ENCODE measurements at regions not wholly inside any gene's neighbourhood (a gene's known extent, or its start where the extent isn't known, plus 50 kb on each side); places are given as distances from the start of the nearest gene placed in this dataset.

DNA sequence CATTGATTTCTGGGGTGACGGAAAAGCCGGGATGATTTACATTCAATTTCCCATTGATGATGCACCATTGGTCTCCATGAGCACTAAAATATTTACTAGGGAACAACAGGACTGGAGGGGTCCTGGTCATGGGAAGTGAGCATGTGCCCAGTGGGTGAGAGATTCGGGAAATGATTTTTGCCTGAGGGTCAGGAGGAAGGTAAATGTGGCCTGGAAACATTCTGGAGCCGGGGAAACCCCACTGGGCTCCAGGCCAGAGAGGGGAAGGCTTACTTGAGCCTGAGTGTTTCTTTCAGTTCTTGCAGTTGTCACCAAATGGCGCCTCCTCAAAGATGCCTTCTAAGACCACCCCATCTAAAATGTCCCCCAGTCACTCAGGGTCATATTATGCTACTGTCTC is 532.3 kb upstream of the TBX3 start:
- TF ChIP-seq, protein P1, sequence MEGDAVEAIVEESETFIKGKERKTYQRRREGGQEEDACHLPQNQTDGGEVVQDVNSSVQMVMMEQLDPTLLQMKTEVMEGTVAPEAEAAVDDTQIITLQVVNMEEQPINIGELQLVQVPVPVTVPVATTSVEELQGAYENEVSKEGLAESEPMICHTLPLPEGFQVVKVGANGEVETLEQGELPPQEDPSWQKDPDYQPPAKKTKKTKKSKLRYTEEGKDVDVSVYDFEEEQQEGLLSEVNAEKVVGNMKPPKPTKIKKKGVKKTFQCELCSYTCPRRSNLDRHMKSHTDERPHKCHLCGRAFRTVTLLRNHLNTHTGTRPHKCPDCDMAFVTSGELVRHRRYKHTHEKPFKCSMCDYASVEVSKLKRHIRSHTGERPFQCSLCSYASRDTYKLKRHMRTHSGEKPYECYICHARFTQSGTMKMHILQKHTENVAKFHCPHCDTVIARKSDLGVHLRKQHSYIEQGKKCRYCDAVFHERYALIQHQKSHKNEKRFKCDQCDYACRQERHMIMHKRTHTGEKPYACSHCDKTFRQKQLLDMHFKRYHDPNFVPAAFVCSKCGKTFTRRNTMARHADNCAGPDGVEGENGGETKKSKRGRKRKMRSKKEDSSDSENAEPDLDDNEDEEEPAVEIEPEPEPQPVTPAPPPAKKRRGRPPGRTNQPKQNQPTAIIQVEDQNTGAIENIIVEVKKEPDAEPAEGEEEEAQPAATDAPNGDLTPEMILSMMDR (IDR thresholded peaks at IDR 0.05), result no peak
- TF ChIP-seq POLR2A (IDR thresholded peaks at IDR 0.05), result no peak
- H3K9me3 ChIP-seq, result no peaks in the 10 kb centered on the region
- intact Hi-C loops (cut with DNase I), result no loop called here
- DNase-seq, result no peak
- no peaks in the 10 kb centered on the region for H3K36me3 ChIP-seq
- no peak overlapping the region for H3K4me3 ChIP-seq (replicated peaks in 1 of 3)
- H3K27ac ChIP-seq, result no peak overlapping the region
- no peaks in the 10 kb centered on the region for H3K4me1 ChIP-seq
- WGBS, 2 donors, result 69 to 80% methylated on average over 5 of the region's 5 CpGs
- H3K27me3 ChIP-seq, result no peaks in the 10 kb centered on the region

DNA sequence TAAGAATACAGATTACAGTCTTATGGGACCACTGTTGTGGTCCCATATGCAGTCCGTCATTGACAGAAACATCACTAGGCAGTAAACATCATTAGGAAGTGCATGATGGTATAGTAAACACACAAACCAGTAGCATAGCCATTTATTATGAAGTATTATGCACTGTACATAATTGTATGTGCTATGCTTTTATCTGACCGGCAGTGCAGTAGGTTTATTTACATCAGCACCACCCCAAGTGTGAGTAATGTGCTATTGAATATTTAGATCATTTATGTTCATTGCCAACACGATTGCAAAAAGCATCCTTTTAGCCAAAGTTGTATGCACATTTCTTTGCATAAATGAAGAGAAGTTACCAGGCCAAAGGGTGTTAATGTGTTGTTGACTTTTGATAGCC is 531.6 kb upstream of the TBX3 start:
- Histone ChIP-seq H3K36me3 (no peaks in the 10 kb centered on the region), H3K27ac (no peak overlapping the region), H3K9me3 (no peaks in the 10 kb centered on the region), H3K4me1 (peaks cover 0 to 5% of the 10 kb centered on the region in 2 donors), H3K4me3 (replicated peaks in 1 of 3) (no peak overlapping the region), H3K27me3 (no peaks in the 10 kb centered on the region)
- intact Hi-C loops (cut with DNase I), result no loop called here
- no peak for DNase-seq
- WGBS, 2 donors, result 85 to 93% methylated on average over 3 of the region's 3 CpGs
- no peak for TF ChIP-seq POLR2A (IDR thresholded peaks at IDR 0.05)
- TF ChIP-seq, protein P1 (IDR thresholded peaks at IDR 0.05), result no peak

DNA sequence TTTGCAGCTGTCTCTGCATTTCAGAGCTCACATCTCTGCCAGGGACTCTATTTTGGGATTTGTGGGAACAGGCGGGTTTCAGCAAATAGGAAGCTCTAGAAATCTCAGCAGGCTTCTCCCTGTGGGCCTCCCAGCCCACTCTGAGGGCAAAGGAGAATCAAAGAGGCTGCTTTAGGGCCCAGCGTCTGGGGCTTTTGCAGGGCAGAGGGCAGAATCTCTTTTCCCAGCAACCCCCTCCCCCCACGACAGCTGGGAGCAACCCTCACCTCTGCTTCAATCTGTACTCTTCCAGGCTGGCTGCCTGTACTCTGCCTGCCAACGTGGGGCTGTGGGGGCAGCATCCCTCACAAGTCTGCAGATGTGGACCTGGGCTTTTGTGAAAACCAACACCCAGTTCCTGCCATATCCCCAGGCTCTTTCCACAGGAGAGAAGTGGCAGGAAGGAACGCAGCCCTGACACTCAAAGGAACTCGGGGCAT is 529.6 kb upstream of the TBX3 start:
- Histone ChIP-seq H3K4me3 (replicated peaks in 1 of 3) (no peak overlapping the region), H3K4me1 (peaks cover 0 to 5% of the 10 kb centered on the region in 2 donors), H3K27me3 (no peaks in the 10 kb centered on the region), H3K9me3 (no peaks in the 10 kb centered on the region), H3K27ac (no peak overlapping the region), H3K36me3 (no peaks in the 10 kb centered on the region)
- TF ChIP-seq, protein P1 (IDR thresholded peaks at IDR 0.05), result no peak
- no peak for TF ChIP-seq POLR2A (IDR thresholded peaks at IDR 0.05)
- DNase-seq, result no peak
- 66 to 68% methylated on average over 3 to 6 of the region's 6 CpGs for WGBS, 2 donors
- intact Hi-C loops (cut with DNase I), result no loop called here

DNA sequence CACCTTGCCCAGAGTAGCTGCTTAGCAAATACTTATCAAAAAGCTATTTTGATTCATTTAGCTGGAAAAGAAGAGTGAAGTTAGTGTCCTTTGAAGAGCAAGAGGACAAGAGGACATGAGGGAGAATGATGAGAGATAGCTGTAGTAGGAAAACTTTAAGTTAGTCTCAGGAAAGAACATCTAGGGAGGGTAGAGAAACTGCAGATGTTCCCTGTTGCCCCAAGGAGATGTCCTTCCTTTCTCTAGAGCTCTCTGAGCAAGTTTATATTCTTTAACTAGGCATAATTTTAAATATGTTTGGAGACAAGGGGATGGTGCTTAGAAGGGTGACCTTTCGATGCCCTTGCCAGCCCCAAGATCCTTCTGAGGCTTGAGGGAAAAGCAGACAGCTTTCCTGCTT is 529.1 kb upstream of the TBX3 start:
- Histone ChIP-seq H3K27me3 (no peaks in the 10 kb centered on the region), H3K4me1 (peaks cover 0 to 5% of the 10 kb centered on the region in 2 donors), H3K4me3 (replicated peaks in 1 of 3) (no peak overlapping the region), H3K36me3 (no peaks in the 10 kb centered on the region), H3K27ac (no peak overlapping the region), H3K9me3 (no peaks in the 10 kb centered on the region)
- DNase-seq, result no peak
- intact Hi-C loops (cut with DNase I), result no loop called here
- WGBS, 2 donors, result 79 to 81% methylated on average over 1 of the region's 1 CpG
- TF ChIP-seq, protein P1 (IDR thresholded peaks at IDR 0.05), result no peak
- no peak for TF ChIP-seq POLR2A (IDR thresholded peaks at IDR 0.05)

- intact Hi-C loops (cut with DNase I), result no loop called here
- no peaks in the 10 kb centered on the region for H3K27me3 ChIP-seq
- H3K36me3 ChIP-seq, result no peaks in the 10 kb centered on the region
- no peak overlapping the region for H3K27ac ChIP-seq
- no peak overlapping the region for H3K4me3 ChIP-seq (replicated peaks in 1 of 3)
- H3K9me3 ChIP-seq, result no peaks in the 10 kb centered on the region
- WGBS, 2 donors, result 0% methylated on average over 1 of the region's 1 CpG
- no peak for DNase-seq
- peaks cover 0 to 5% of the 10 kb centered on the region in 2 donors for H3K4me1 ChIP-seq
- TF ChIP-seq POLR2A (IDR thresholded peaks at IDR 0.05), result no peak
- TF ChIP-seq, protein P1 (IDR thresholded peaks at IDR 0.05), result no peak
These were observed 528.4 kb upstream of the TBX3 start for GRCh38 chr12:115212356-115212755.

Measured in thyroid gland (tissue), 4 donors.